ENCODE measurements at regions not wholly inside any gene's neighbourhood (a gene's known extent, or its start where the extent isn't known, plus 50 kb on each side); places are given as distances from the start of the nearest gene placed in this dataset.
A peak's percentile ranks its signal among the peaks of the same experiment; 100 is the strongest.

- H3K4me1 Mint-ChIP-seq, result peaks cover 24% of the 10 kb centered on the region
- intact Hi-C loops (cut with micrococcal nuclease), result no loop called here
- no peak overlapping the region for H3K4me3 Mint-ChIP-seq
- no peak overlapping the region for H3K27ac Mint-ChIP-seq
- H3K36me3 Mint-ChIP-seq (ENCODE audit: low read depth), result peaks cover 1% of the 10 kb centered on the region
- H3K27me3 Mint-ChIP-seq, result no peaks in the 10 kb centered on the region
- H3K9me3 Mint-ChIP-seq, result peaks cover 26% of the 10 kb centered on the region
- no peak for DNase-seq
Observed at GRCh38 chr1:221813887-221814286, 72.0 kb upstream of the DUSP10 start.

- peaks cover 28% of the 10 kb centered on the region for H3K9me3 Mint-ChIP-seq
- peaks cover 27% of the 10 kb centered on the region for H3K4me1 Mint-ChIP-seq
- H3K4me3 Mint-ChIP-seq, result no peak overlapping the region
- intact Hi-C loops (cut with micrococcal nuclease), result no loop called here
- peaks cover 1% of the 10 kb centered on the region for H3K36me3 Mint-ChIP-seq (ENCODE audit: low read depth)
- no peak overlapping the region for H3K27ac Mint-ChIP-seq
- DNase-seq, result no peak
- no peaks in the 10 kb centered on the region for H3K27me3 Mint-ChIP-seq
Observed at GRCh38 chr1:221812905-221813597, 71.2 kb upstream of the DUSP10 start.

GRCh38 chr1:221812088-221812752 is 70.3 kb upstream of the DUSP10 start:
- Mint-ChIP-seq H3K27ac (no peak overlapping the region), H3K36me3 (ENCODE audit: low read depth) (peaks cover 1% of the 10 kb centered on the region), H3K4me1 (peaks cover 27% of the 10 kb centered on the region), H3K9me3 (peaks cover 22% of the 10 kb centered on the region), H3K4me3 (no peak overlapping the region), H3K27me3 (no peaks in the 10 kb centered on the region)
- DNase-seq, result no peak
- intact Hi-C loops (cut with micrococcal nuclease), result no loop called here

- peaks cover 20% of the 10 kb centered on the region for H3K9me3 Mint-ChIP-seq
- H3K27ac Mint-ChIP-seq, result peak overlapping the region; percentile 26
- intact Hi-C loops (cut with micrococcal nuclease), result no loop called here
- H3K36me3 Mint-ChIP-seq (ENCODE audit: low read depth), result peaks cover 1% of the 10 kb centered on the region
- H3K4me3 Mint-ChIP-seq, result no peak overlapping the region
- H3K4me1 Mint-ChIP-seq, result peaks cover 30% of the 10 kb centered on the region
- H3K27me3 Mint-ChIP-seq, result no peaks in the 10 kb centered on the region
- peak; percentile 43 for DNase-seq
Observed at GRCh38 chr1:221810406-221810805, 68.5 kb upstream of the DUSP10 start.

- H3K9me3 Mint-ChIP-seq, result peaks cover 16% of the 10 kb centered on the region
- H3K36me3 Mint-ChIP-seq (ENCODE audit: low read depth), result peaks cover 1% of the 10 kb centered on the region
- peak overlapping the region; percentile 6 for H3K4me3 Mint-ChIP-seq
- H3K27me3 Mint-ChIP-seq, result no peaks in the 10 kb centered on the region
- peak; percentile 54 for DNase-seq
- peak overlapping the region; percentile 67 for H3K27ac Mint-ChIP-seq
- H3K4me1 Mint-ChIP-seq, result peaks cover 32% of the 10 kb centered on the region
- intact Hi-C loops (cut with micrococcal nuclease), result loop anchor here (2.0 kb wide), 2 partner anchors 15 kb away; no protein-coding TSS in a partner anchor
Observed at GRCh38 chr1:221809091-221810029, 67.5 kb upstream of the DUSP10 start.

- Mint-ChIP-seq H3K27ac (no peak overlapping the region), H3K4me3 (no peak overlapping the region), H3K36me3 (ENCODE audit: low read depth) (peaks cover 1% of the 10 kb centered on the region), H3K9me3 (peaks cover 19% of the 10 kb centered on the region), H3K27me3 (no peaks in the 10 kb centered on the region), H3K4me1 (peaks cover 35% of the 10 kb centered on the region)
- no peak for DNase-seq
- intact Hi-C loops (cut with micrococcal nuclease), result no loop called here
Observed at GRCh38 chr1:221806984-221807383, 65.1 kb upstream of the DUSP10 start.

GRCh38 chr1:221806236-221806635 is 64.3 kb upstream of the DUSP10 start:
- Mint-ChIP-seq H3K27ac (no peak overlapping the region), H3K4me1 (peaks cover 38% of the 10 kb centered on the region)

GRCh38 chr1:221805121-221805520 is 63.2 kb upstream of the DUSP10 start:
- Mint-ChIP-seq H3K27ac (no peak overlapping the region), H3K36me3 (ENCODE audit: low read depth) (peaks cover under 1% of the 10 kb centered on the region), H3K27me3 (no peaks in the 10 kb centered on the region), H3K4me1 (peaks cover 35% of the 10 kb centered on the region), H3K9me3 (peaks cover 16% of the 10 kb centered on the region), H3K4me3 (no peak overlapping the region)
- DNase-seq, result no peak
- intact Hi-C loops (cut with micrococcal nuclease), result no loop called here

More at GRCh38 chr1:221806236-221806635, 64.3 kb upstream of the DUSP10 start:
- Mint-ChIP-seq H3K36me3 (ENCODE audit: low read depth) (peaks cover 1% of the 10 kb centered on the region), H3K4me3 (no peak overlapping the region), H3K27me3 (no peaks in the 10 kb centered on the region), H3K9me3 (peaks cover 16% of the 10 kb centered on the region)
- intact Hi-C loops (cut with micrococcal nuclease), result no loop called here
- no peak for DNase-seq

GRCh38 chr1:221804303-221804702 is 62.4 kb upstream of the DUSP10 start:
- Mint-ChIP-seq H3K9me3 (peaks cover 19% of the 10 kb centered on the region), H3K4me1 (peaks cover 27% of the 10 kb centered on the region), H3K27ac (no peak overlapping the region), H3K27me3 (no peaks in the 10 kb centered on the region), H3K36me3 (ENCODE audit: low read depth) (peaks cover 2% of the 10 kb centered on the region), H3K4me3 (no peak overlapping the region)
- intact Hi-C loops (cut with micrococcal nuclease), result no loop called here
- no peak for DNase-seq

- Mint-ChIP-seq H3K9me3 (peaks cover 10% of the 10 kb centered on the region), H3K27ac (no peak overlapping the region), H3K4me3 (no peak overlapping the region), H3K4me1 (peaks cover 19% of the 10 kb centered on the region), H3K27me3 (no peaks in the 10 kb centered on the region), H3K36me3 (ENCODE audit: low read depth) (peaks cover 2% of the 10 kb centered on the region)
- intact Hi-C loops (cut with micrococcal nuclease), result loop anchor here (1.0 kb wide), 1 partner anchor 8 kb away; no protein-coding TSS in a partner anchor
- peak; percentile 55 for DNase-seq
Observed at GRCh38 chr1:221801773-221802516, 60.1 kb upstream of the DUSP10 start.

GRCh38 chr1:221801251-221801661 is 59.4 kb upstream of the DUSP10 start:
- peaks cover 2% of the 10 kb centered on the region for H3K36me3 Mint-ChIP-seq (ENCODE audit: low read depth)

GRCh38 chr1:221800831-221801230 is 58.9 kb upstream of the DUSP10 start:
- peak; percentile 66 for DNase-seq
- H3K27me3 Mint-ChIP-seq, result no peaks in the 10 kb centered on the region
- H3K4me3 Mint-ChIP-seq, result no peak overlapping the region
- intact Hi-C loops (cut with micrococcal nuclease), result no loop called here
- peaks cover 2% of the 10 kb centered on the region for H3K36me3 Mint-ChIP-seq (ENCODE audit: low read depth)
- no peak overlapping the region for H3K27ac Mint-ChIP-seq
- H3K4me1 Mint-ChIP-seq, result peaks cover 17% of the 10 kb centered on the region
- H3K9me3 Mint-ChIP-seq, result peaks cover 7% of the 10 kb centered on the region

More at GRCh38 chr1:221801251-221801661, 59.4 kb upstream of the DUSP10 start:
- intact Hi-C loops (cut with micrococcal nuclease), result no loop called here
- Mint-ChIP-seq H3K9me3 (peaks cover 7% of the 10 kb centered on the region), H3K4me1 (peaks cover 17% of the 10 kb centered on the region), H3K27ac (no peak overlapping the region), H3K4me3 (no peak overlapping the region), H3K27me3 (no peaks in the 10 kb centered on the region)
- peak; percentile 56 for DNase-seq

GRCh38 chr1:221797506-221797905 is 55.6 kb upstream of the DUSP10 start:
- Mint-ChIP-seq H3K4me1 (peaks cover 46% of the 10 kb centered on the region), H3K27me3 (no peaks in the 10 kb centered on the region), H3K4me3 (no peak overlapping the region), H3K36me3 (ENCODE audit: low read depth) (peaks cover 4% of the 10 kb centered on the region), H3K27ac (no peak overlapping the region), H3K9me3 (peaks cover 9% of the 10 kb centered on the region)
- intact Hi-C loops (cut with micrococcal nuclease), result no loop called here
- DNase-seq, result peak; percentile 25

Measured in activated CD4-positive, alpha-beta T cell treated with anti-CD3 and anti-CD28 coated beads, Interleukin-2, amount 10 ng/mL, durations not matched to agents 24 days and 14 days (primary cell).